ENCODE measurements at regions not wholly inside any gene's neighbourhood (a gene's known extent, or its start where the extent isn't known, plus 50 kb on each side); places are given as distances from the start of the nearest gene placed in this dataset.

- TF ChIP-seq, protein P1, sequence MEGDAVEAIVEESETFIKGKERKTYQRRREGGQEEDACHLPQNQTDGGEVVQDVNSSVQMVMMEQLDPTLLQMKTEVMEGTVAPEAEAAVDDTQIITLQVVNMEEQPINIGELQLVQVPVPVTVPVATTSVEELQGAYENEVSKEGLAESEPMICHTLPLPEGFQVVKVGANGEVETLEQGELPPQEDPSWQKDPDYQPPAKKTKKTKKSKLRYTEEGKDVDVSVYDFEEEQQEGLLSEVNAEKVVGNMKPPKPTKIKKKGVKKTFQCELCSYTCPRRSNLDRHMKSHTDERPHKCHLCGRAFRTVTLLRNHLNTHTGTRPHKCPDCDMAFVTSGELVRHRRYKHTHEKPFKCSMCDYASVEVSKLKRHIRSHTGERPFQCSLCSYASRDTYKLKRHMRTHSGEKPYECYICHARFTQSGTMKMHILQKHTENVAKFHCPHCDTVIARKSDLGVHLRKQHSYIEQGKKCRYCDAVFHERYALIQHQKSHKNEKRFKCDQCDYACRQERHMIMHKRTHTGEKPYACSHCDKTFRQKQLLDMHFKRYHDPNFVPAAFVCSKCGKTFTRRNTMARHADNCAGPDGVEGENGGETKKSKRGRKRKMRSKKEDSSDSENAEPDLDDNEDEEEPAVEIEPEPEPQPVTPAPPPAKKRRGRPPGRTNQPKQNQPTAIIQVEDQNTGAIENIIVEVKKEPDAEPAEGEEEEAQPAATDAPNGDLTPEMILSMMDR (conservative IDR thresholded peaks at IDR 0.05; ENCODE audit: low read depth, low read length): no peak
- no peak for TF ChIP-seq EZH2 (IDR thresholded peaks at IDR 0.05; ENCODE audit: borderline replicate concordance, low read depth, low read length, poor library complexity, severe bottlenecking)
These were observed 1621.6 kb downstream of the REEP3 start for GRCh38 chr10:65142641-65143435.

Measured in A673 (cell line).